Spleen (tissue), 11 donors: ENCODE measurements at regions not wholly inside any gene's neighbourhood (a gene's known extent, or its start where the extent isn't known, plus 50 kb on each side); places are given as distances from the start of the nearest gene placed in this dataset.

ENCODE experiments used
- DNase-seq: peaks from one replicate; pipeline ENCODE4 v3.0.0-alpha.2; 2020
- H3K27ac ChIP-seq, 8 donors: fragments of 200-600 bp; sonication (generic) in 7 of 8; 1 replicate in 4 of 8; 2 replicates in 4 of 8; pipeline versions ENCODE4 v1.5.0 to v1.8.0; 2016 to 2021; ENCODE audit warnings: inconsistent platforms in 4 of 8, mild to moderate bottlenecking in 4 of 8, moderate library complexity in 1 of 8
- H3K27me3 ChIP-seq, 7 donors: fragments of 200-600 bp; sonication (generic) in 6 of 7; replicated peaks in 1 of 7; 1 replicate in 4 of 7; 2 replicates in 3 of 7; pipeline versions ENCODE4 v1.5.0 to v1.8.0; 2016 to 2021; ENCODE audit warnings: inconsistent platforms in 3 of 7, mild to moderate bottlenecking in 1 of 7
- H3K36me3 ChIP-seq, 6 donors: fragments of 200-600 bp; sonication (generic) in 5 of 6; 1 replicate in 4 of 6; 2 replicates in 2 of 6; pipeline versions ENCODE4 v1.5.0 to v1.8.0; 2016 to 2021; ENCODE audit warnings: inconsistent platforms in 2 of 6
- H3K4me1 ChIP-seq, 6 donors: fragments of 200-600 bp; sonication (generic) in 5 of 6; 1 replicate in 3 of 6; 2 replicates in 3 of 6; pipeline versions ENCODE4 v1.5.0 to v1.8.0; 2016 to 2021; ENCODE audit warnings: inconsistent platforms in 3 of 6
- H3K4me3 ChIP-seq, 8 donors: fragments of 200-600 bp; sonication (generic) in 7 of 8; 1 replicate in 4 of 8; 2 replicates in 4 of 8; pipeline versions ENCODE4 v1.5.0 to v1.8.0; 2016 to 2021; ENCODE audit warnings: inconsistent platforms in 4 of 8, mild to moderate bottlenecking in 4 of 8, moderate library complexity in 2 of 8
- H3K9me3 ChIP-seq, 8 donors: fragments of 200-600 bp; sonication (generic) in 7 of 8; 1 replicate in 4 of 8; 2 replicates in 4 of 8; pipeline versions ENCODE4 v1.5.0 to v1.8.0; 2016 to 2021; ENCODE audit warnings: inconsistent platforms in 4 of 8
- POLR2A ChIP-seq, 3 donors: fragments of 450-650 bp; IDR thresholded peaks; one replicate each; pipeline ENCODE4 v1.5.1; 2017; ENCODE audit warnings: antibody characterized with exemption in 3 of 3, mild to moderate bottlenecking in 1 of 3
- POLR2AphosphoS5 ChIP-seq, 3 donors: sonication (generic); formaldehyde crosslinking; IDR thresholded peaks; one replicate each; pipeline ENCODE4 v1.5.1; 2017; ENCODE audit warnings: antibody characterized with exemption in 3 of 3
- WGBS, 5 donors: extraction: QIAGEN DNeasy Blood & Tissue Kit in 3 of 5; methylation state at CpG; one replicate each; pipeline versions ENCODE4 v1.1.5 to v1.1.7; 2013 to 2018; 5-methylcytosine and 5-hydroxymethylcytosine counted together
- intact Hi-C: fragments of 100-400 bp; cut with DNase I; formaldehyde crosslinking; loops from one replicate; pipeline ENCODE4 v1.15.0; 2023; ENCODE audit warnings: low total_unique reads
- TF ChIP-seq, protein P1 (sequence below), 11 experiments: fragments of 200-600 bp in 7 of 11; fragments of 450-650 bp in 4 of 11; sonication (generic) in 4 of 11; IDR thresholded peaks in 8 of 11; conservative IDR thresholded peaks in 3 of 11; 1 replicate in 7 of 11; 2 replicates in 4 of 11; pipeline versions ENCODE4 v1.4.0 to v1.8.0; 2016 to 2021; ENCODE audit warnings: antibody characterized with exemption in 11 of 11, inconsistent platforms in 4 of 11, mild to moderate bottlenecking in 1 of 11
- donor health status: healthy with polysubstance abuse.
- donor health status: DM: no; HTN: no; CAD: no; lungs with moderate emphysema.
- donor health status: DM: no; HTN: no; CAD: no.
- donor health status: Bipolar disorder and iron deficiency.
- donor health status: healthy.
- donor health status: DM: no; HTN: no; CAD: no.
- donor health status: DM: yes; HTN: yes; CAD: no.

- no peak for TF ChIP-seq POLR2AphosphoS5 (IDR thresholded peaks at IDR 0.05)
- TF ChIP-seq, protein P1, sequence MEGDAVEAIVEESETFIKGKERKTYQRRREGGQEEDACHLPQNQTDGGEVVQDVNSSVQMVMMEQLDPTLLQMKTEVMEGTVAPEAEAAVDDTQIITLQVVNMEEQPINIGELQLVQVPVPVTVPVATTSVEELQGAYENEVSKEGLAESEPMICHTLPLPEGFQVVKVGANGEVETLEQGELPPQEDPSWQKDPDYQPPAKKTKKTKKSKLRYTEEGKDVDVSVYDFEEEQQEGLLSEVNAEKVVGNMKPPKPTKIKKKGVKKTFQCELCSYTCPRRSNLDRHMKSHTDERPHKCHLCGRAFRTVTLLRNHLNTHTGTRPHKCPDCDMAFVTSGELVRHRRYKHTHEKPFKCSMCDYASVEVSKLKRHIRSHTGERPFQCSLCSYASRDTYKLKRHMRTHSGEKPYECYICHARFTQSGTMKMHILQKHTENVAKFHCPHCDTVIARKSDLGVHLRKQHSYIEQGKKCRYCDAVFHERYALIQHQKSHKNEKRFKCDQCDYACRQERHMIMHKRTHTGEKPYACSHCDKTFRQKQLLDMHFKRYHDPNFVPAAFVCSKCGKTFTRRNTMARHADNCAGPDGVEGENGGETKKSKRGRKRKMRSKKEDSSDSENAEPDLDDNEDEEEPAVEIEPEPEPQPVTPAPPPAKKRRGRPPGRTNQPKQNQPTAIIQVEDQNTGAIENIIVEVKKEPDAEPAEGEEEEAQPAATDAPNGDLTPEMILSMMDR (IDR thresholded peaks at IDR 0.05 in 8 of 11, conservative IDR thresholded peaks at IDR 0.05 in 3 of 11), result no peak
- no peak for TF ChIP-seq POLR2A (IDR thresholded peaks at IDR 0.05)
- Histone ChIP-seq H3K27me3 (peaks cover 0 to 8% (median 0%) of the 10 kb centered on the region in 7 donors), H3K4me3 (no peak overlapping the region), H3K36me3 (no peaks in the 10 kb centered on the region), H3K27ac (no peak overlapping the region), H3K9me3 (no peaks in the 10 kb centered on the region), H3K4me1 (no peaks in the 10 kb centered on the region)
- peak; percentile 49 for DNase-seq
- 61 to 90% (median 81%) methylated on average over 22 to 29 of the region's 29 CpGs for WGBS, 5 donors
- intact Hi-C loops, result no loop called here
These were observed 146.5 kb downstream of the KIF26A start for GRCh38 chr14:104284636-104285507.

DNA sequence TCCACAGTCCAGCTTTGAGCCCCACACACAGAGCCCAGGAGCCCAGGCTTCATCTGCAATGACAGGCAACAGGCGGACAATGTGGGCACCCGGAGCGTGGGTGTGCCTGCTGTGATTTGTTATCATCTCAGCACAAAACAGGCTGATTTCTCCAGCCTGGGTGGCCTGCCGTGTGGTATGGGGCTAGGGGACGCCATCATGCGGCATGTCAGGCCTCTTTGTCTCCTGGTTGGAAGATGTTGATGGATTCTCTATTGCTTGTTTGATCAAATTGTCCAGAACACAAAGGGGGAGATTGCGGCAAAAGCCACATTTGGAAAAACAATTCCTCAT is 147.1 kb downstream of the KIF26A start:
- no peaks in the 10 kb centered on the region for H3K4me1 ChIP-seq
- peaks cover 0 to 8% (median 0%) of the 10 kb centered on the region in 7 donors for H3K27me3 ChIP-seq
- no peak overlapping the region for H3K4me3 ChIP-seq
- H3K9me3 ChIP-seq, result no peaks in the 10 kb centered on the region
- H3K36me3 ChIP-seq, result no peaks in the 10 kb centered on the region
- TF ChIP-seq POLR2AphosphoS5 (IDR thresholded peaks at IDR 0.05), result no peak
- TF ChIP-seq POLR2A (IDR thresholded peaks at IDR 0.05), result no peak
- TF ChIP-seq, protein P1 (IDR thresholded peaks at IDR 0.05 in 8 of 11, conservative IDR thresholded peaks at IDR 0.05 in 3 of 11), result no peak
- no peak for DNase-seq
- 33 to 93% (median 62%) methylated on average over 4 to 7 of the region's 7 CpGs for WGBS, 5 donors
- intact Hi-C loops, result no loop called here
- H3K27ac ChIP-seq, result no peak overlapping the region

GRCh38 chr14:104286086-104286485 is 147.7 kb downstream of the KIF26A start:
- 66 to 88% (median 82%) methylated on average over 11 of the region's 11 CpGs for WGBS, 5 donors

DNA sequence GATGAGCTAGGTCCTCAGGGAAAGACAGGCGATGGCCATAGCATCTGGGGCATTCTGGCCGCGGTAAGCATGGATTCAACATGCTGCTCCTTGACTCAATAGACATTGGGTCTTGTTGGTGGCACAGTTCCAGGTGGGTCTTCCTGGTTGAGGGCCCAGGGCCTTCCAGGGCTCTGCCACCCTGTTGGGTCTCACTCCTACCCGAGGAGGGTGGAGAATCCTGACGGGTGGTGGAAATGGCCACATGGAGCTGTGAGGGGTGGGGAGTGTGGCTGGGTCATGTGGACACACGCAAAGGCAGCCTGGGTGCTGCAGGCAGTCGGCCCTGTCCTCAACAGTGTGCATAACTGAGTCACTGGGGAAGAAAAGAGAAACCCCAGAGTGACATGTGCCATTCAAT is 148.1 kb downstream of the KIF26A start:
- Histone ChIP-seq H3K36me3 (no peaks in the 10 kb centered on the region), H3K4me3 (no peak overlapping the region), H3K27me3 (peaks cover 0 to 11% (median 0%) of the 10 kb centered on the region in 7 donors), H3K27ac (no peak overlapping the region), H3K9me3 (no peaks in the 10 kb centered on the region), H3K4me1 (no peaks in the 10 kb centered on the region)
- TF ChIP-seq, protein P1 (IDR thresholded peaks at IDR 0.05 in 8 of 11, conservative IDR thresholded peaks at IDR 0.05 in 3 of 11), result no peak
- TF ChIP-seq POLR2A (IDR thresholded peaks at IDR 0.05), result no peak
- no peak for TF ChIP-seq POLR2AphosphoS5 (IDR thresholded peaks at IDR 0.05)
- WGBS, 5 donors, result 80 to 94% (median 81%) methylated on average over 6 to 7 of the region's 7 CpGs
- DNase-seq, result peak; percentile 41
- intact Hi-C loops, result no loop called here

More at GRCh38 chr14:104286086-104286485, 147.7 kb downstream of the KIF26A start:
- Histone ChIP-seq H3K36me3 (no peaks in the 10 kb centered on the region), H3K4me1 (no peaks in the 10 kb centered on the region), H3K4me3 (no peak overlapping the region), H3K9me3 (no peaks in the 10 kb centered on the region), H3K27ac (no peak overlapping the region), H3K27me3 (peaks cover 0 to 8% (median 0%) of the 10 kb centered on the region in 7 donors)
- intact Hi-C loops, result no loop called here
- TF ChIP-seq POLR2A (IDR thresholded peaks at IDR 0.05), result no peak
- TF ChIP-seq, protein P1 (IDR thresholded peaks at IDR 0.05 in 8 of 11, conservative IDR thresholded peaks at IDR 0.05 in 3 of 11), result no peak
- no peak for TF ChIP-seq POLR2AphosphoS5 (IDR thresholded peaks at IDR 0.05)
- peak; percentile 41 for DNase-seq
